ENCODE measurements at regions not wholly inside any gene's neighbourhood (a gene's known extent, or its start where the extent isn't known, plus 50 kb on each side); places are given as distances from the start of the nearest gene placed in this dataset.

- TF ChIP-seq CTCF (IDR thresholded peaks at IDR 0.05; ENCODE audit: low read depth, low read length): no peak
- Histone ChIP-seq H3K9me3 (ENCODE audit: control insufficient read depth, insufficient read depth, low read length) (no peaks in the 10 kb centered on the region), H3K27me3 (ENCODE audit: control insufficient read depth, insufficient read depth, low read length) (no peaks in the 10 kb centered on the region), H3K27ac (ENCODE audit: low read depth, low read length) (no peak overlapping the region), H3K4me3 (ENCODE audit: low read depth, low read length) (no peak overlapping the region)
- ChIA-PET POLR2A (no interaction called here), CTCF (no interaction called here)
- DNase-seq (ENCODE audit: low read depth, low spot score): no peak
Observed at GRCh38 chrX:112527903-112528302, 151.8 kb downstream of the LHFPL1 start.

- Histone ChIP-seq H3K9me3 (ENCODE audit: control insufficient read depth, insufficient read depth, low read length) (no peaks in the 10 kb centered on the region), H3K27me3 (ENCODE audit: control insufficient read depth, insufficient read depth, low read length) (no peaks in the 10 kb centered on the region), H3K27ac (ENCODE audit: low read depth, low read length) (no peak overlapping the region), H3K4me3 (ENCODE audit: low read depth, low read length) (no peak overlapping the region)
- DNase-seq (ENCODE audit: low read depth, low spot score): no peak
- POLR2A ChIA-PET: no interaction called here
- TF ChIP-seq CTCF (IDR thresholded peaks at IDR 0.05; ENCODE audit: low read depth, low read length): no peak
- CTCF ChIA-PET: interaction anchor here (1.5 kb wide), 1 partner anchor 9 kb away, joined by 5 read pairs; no protein-coding TSS in a partner anchor
Observed at GRCh38 chrX:112521676-112522075, 158.1 kb downstream of the LHFPL1 start.

- Histone ChIP-seq H3K27me3 (ENCODE audit: control insufficient read depth, insufficient read depth, low read length) (no peaks in the 10 kb centered on the region), H3K9me3 (ENCODE audit: control insufficient read depth, insufficient read depth, low read length) (no peaks in the 10 kb centered on the region), H3K27ac (ENCODE audit: low read depth, low read length) (no peak overlapping the region), H3K4me3 (ENCODE audit: low read depth, low read length) (no peak overlapping the region)
- TF ChIP-seq CTCF (IDR thresholded peaks at IDR 0.05; ENCODE audit: low read depth, low read length): no peak
- ChIA-PET CTCF (interaction anchor here (0.6 kb wide), 1 partner anchor 78 kb away, joined by 4 read pairs; no protein-coding TSS in a partner anchor), POLR2A (no interaction called here)
- no peak for DNase-seq (ENCODE audit: low read depth, low spot score)
Observed at GRCh38 chrX:112520124-112520523, 159.6 kb downstream of the LHFPL1 start.

DNA sequence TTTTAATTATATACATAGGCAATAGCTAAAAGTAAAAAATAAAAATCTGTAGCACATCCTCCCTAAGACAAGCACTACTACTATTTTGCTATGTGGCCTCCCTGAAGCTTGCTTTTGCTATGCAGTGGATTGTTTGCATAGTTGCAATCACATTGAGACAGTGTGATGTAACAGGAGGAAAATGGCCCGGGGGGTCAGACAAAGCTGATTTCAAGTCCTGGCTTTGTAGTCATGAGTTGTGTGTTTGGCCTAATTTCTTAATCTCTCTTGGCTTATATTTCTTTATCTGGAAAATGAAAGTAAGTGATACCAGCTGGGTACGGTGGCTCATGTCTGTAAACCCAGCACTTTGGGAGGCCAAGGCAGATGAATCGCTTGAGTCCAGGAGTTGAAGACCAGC lies 166.6 kb downstream of the LHFPL1 start:
- no peaks in the 10 kb centered on the region for H3K27me3 ChIP-seq (ENCODE audit: control insufficient read depth, insufficient read depth, low read length)
- CTCF ChIA-PET: interaction anchor here (0.8 to 1.7 kb wide), 3 partner anchors 9 to 218 kb away, joined by 3 to 11 read pairs (median 5); no protein-coding TSS in a partner anchor

GRCh38 chrX:112512509-112512908 lies 167.2 kb downstream of the LHFPL1 start:
- Histone ChIP-seq H3K27me3 (ENCODE audit: control insufficient read depth, insufficient read depth, low read length) (no peaks in the 10 kb centered on the region), H3K4me3 (ENCODE audit: low read depth, low read length) (no peak overlapping the region), H3K27ac (ENCODE audit: low read depth, low read length) (no peak overlapping the region), H3K9me3 (ENCODE audit: control insufficient read depth, insufficient read depth, low read length) (no peaks in the 10 kb centered on the region)
- TF ChIP-seq CTCF (IDR thresholded peaks at IDR 0.05; ENCODE audit: low read depth, low read length): 0 out of 2 replicates have a peak, but pooled peaks have one; percentile 12
- DNase-seq (ENCODE audit: low read depth, low spot score): no peak
- ChIA-PET POLR2A (no interaction called here), CTCF (interaction anchor here (0.6 to 1.7 kb wide), 7 partner anchors 9 to 267 kb away, joined by 3 to 11 read pairs (median 4); no protein-coding TSS in a partner anchor)

More for the DNA sequence above, 166.6 kb downstream of the LHFPL1 start:
- POLR2A ChIA-PET: no interaction called here
- no peak overlapping the region for H3K4me3 ChIP-seq (ENCODE audit: low read depth, low read length)
- H3K9me3 ChIP-seq (ENCODE audit: control insufficient read depth, insufficient read depth, low read length): no peaks in the 10 kb centered on the region
- no peak for TF ChIP-seq CTCF (IDR thresholded peaks at IDR 0.05; ENCODE audit: low read depth, low read length)
- H3K27ac ChIP-seq (ENCODE audit: low read depth, low read length): no peak overlapping the region
- peak; percentile 3 for DNase-seq (ENCODE audit: low read depth, low spot score)
